ENCODE measurements at regions not wholly inside any gene's neighbourhood (a gene's known extent, or its start where the extent isn't known, plus 50 kb on each side); places are given as distances from the start of the nearest gene placed in this dataset.

DNA sequence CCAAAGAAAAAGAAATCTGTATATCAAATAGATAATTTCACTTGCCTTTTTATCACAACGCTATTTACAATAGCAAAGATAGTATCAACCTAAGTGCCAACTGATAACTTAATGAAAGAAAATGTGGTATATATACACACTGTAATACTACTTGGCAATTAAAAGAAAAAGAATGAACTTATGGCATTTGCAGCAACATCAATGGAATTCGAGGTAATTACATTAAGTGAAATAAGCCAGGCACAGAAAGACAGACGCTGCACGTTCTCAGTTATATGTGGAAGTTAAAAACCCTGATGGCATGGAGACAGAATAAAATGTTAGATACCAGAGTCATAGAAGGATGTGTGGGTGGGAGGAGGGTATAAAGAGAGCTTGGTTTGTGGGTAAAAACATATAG lies 1260.5 kb upstream of the PCDH9 start:
- H3K4me3 ChIP-seq (replicated peaks; ENCODE audit: low read depth, low read length): no peak overlapping the region
- TF ChIP-seq, protein P1, sequence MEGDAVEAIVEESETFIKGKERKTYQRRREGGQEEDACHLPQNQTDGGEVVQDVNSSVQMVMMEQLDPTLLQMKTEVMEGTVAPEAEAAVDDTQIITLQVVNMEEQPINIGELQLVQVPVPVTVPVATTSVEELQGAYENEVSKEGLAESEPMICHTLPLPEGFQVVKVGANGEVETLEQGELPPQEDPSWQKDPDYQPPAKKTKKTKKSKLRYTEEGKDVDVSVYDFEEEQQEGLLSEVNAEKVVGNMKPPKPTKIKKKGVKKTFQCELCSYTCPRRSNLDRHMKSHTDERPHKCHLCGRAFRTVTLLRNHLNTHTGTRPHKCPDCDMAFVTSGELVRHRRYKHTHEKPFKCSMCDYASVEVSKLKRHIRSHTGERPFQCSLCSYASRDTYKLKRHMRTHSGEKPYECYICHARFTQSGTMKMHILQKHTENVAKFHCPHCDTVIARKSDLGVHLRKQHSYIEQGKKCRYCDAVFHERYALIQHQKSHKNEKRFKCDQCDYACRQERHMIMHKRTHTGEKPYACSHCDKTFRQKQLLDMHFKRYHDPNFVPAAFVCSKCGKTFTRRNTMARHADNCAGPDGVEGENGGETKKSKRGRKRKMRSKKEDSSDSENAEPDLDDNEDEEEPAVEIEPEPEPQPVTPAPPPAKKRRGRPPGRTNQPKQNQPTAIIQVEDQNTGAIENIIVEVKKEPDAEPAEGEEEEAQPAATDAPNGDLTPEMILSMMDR (IDR thresholded peaks at IDR 0.05; ENCODE audit: low read length, missing control alignments): no peak
- DNase-seq (ENCODE audit: low read depth): no peak

DNA sequence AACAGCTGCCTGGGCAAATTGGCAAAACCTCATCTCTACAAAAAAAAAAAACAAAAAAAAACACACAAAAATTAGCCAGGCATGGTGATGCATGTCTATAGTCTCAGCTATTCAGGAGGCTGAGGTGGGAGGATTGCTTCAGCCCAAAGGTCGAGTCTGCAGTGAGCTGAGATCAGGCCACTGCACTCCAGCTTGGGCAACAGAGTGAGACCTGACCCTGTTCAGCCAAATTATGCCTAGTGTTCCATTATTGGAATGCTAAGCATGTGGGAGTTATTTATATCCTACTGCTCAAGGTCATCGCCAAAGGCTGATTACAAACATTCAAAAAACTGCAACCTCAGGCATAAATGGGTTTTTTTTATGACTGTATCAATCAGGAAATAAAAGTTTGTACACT lies 1251.0 kb upstream of the PCDH9 start:
- TF ChIP-seq, protein P1 (IDR thresholded peaks at IDR 0.05; ENCODE audit: low read length, missing control alignments): no peak
- DNase-seq (ENCODE audit: low read depth): no peak

DNA sequence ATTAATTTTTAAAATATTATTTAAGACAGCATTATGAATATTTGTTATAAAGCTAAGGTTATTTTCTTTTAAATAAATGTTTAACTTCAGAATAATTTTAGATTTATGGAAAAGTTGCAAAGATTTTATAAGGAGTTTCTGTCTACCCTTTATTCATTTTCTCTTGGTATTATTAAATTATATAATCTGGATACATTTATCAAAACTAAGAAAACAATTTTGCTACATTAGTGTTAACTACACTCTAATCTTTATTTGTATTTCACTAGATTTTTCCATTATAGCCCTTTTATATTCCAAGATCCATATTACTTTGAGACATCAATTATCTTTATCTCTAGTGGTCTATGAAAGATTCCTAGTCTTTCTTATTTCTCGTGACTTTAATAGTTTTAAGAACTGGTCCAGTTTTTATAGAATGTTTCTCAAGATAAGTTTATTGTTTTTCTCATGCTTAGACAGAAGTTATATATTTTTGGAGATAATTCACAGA lies 1243.7 kb upstream of the PCDH9 start:
- no peak overlapping the region for H3K4me3 ChIP-seq (replicated peaks; ENCODE audit: low read depth, low read length)
- no peak for DNase-seq (ENCODE audit: low read depth)
- TF ChIP-seq, protein P1 (IDR thresholded peaks at IDR 0.05; ENCODE audit: low read length, missing control alignments): no peak

More for the DNA sequence above, 1251.0 kb upstream of the PCDH9 start:
- no peak overlapping the region for H3K4me3 ChIP-seq (replicated peaks; ENCODE audit: low read depth, low read length)

DNA sequence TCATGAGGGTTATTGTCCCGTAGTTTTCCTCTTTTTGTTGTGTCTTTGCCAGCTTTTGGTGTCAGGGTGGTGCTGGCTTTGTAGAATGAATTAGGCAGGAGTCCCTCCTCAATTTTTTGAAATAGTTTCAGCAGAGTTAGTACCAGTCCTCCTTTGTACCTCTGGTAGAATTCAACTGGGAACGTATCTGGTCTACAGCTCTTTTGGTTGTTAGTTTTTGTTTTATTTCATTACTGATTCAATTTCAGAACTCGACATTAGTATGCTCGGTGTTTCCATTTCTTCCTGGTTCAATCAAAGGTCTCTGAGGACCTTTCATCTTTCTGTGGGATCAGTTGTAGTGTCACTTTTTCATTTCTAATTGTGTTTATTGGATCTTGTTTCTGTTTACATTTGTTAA lies 1237.0 kb upstream of the PCDH9 start:
- H3K4me3 ChIP-seq (replicated peaks; ENCODE audit: low read depth, low read length): no peak overlapping the region
- no peak for DNase-seq (ENCODE audit: low read depth)
- TF ChIP-seq, protein P1 (IDR thresholded peaks at IDR 0.05; ENCODE audit: low read length, missing control alignments): no peak

DNA sequence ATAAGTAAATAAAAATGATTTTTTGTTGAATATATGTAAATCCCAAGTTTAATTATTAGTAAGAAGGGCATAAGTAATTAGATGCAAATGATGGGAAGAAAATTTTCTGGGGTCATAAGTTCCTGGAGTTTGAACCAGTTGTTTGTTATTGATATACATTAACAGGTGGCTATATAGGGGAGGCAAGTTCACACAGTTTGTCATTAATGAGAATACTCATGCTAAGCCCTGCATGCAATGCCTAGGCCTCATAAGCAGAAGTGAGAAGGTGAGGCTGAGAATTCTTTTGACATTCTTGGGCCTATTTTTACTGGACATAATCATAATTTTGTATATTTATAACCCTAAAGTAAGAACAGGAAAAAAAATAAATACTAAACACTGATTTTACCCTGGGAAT lies 1210.7 kb upstream of the PCDH9 start:
- no peak overlapping the region for H3K4me3 ChIP-seq (replicated peaks; ENCODE audit: low read depth, low read length)
- TF ChIP-seq, protein P1 (IDR thresholded peaks at IDR 0.05; ENCODE audit: low read length, missing control alignments): no peak
- no peak for DNase-seq (ENCODE audit: low read depth)

DNA sequence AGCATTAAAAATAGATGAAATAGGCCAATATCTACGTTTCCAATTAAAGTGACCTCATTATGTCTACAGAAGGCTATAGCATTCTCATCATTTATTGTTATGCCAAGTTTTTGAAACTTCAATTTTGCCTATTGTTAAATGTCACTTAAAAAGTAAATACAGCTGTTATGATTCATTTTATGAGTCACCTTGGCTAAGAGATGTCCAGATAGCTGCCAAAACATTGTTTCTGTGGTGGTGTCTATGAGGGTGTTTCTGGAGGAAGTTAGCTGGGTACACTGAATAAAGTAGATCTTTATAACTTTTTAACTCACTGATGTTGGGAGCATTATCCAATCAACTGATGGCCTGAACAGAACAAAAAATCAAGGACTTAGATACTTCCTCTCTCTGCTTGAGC lies 1209.7 kb upstream of the PCDH9 start:
- peak; percentile 7 for DNase-seq (ENCODE audit: low read depth)
- TF ChIP-seq, protein P1 (IDR thresholded peaks at IDR 0.05; ENCODE audit: low read length, missing control alignments): no peak
- no peak overlapping the region for H3K4me3 ChIP-seq (replicated peaks; ENCODE audit: low read depth, low read length)

DNA sequence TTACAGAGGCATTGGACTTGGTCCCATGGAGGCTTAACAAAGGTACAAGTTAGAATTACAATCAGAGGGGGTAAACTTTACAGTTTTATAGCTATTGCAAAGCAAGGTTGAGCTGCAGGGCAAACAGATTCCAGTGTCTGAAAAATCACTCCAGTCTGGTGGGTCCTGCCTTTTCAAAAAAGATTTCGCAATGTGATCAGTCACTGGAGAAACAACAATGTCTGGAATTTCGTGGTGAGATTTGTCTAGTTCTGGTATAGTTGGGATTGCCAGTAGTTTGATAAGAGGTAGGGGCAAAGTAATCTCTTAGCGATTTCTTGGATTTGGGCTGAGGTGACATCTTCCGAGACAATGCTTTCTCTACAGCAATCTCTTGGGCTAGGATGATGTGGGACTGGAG lies 1198.2 kb upstream of the PCDH9 start:
- no peak for DNase-seq (ENCODE audit: low read depth)
- no peak overlapping the region for H3K4me3 ChIP-seq (replicated peaks; ENCODE audit: low read depth, low read length)
- TF ChIP-seq, protein P1 (IDR thresholded peaks at IDR 0.05; ENCODE audit: low read length, missing control alignments): no peak
